Endothelial cell (in vitro differentiated cells): ENCODE measurements at regions not wholly inside any gene's neighbourhood (a gene's known extent, or its start where the extent isn't known, plus 50 kb on each side); places are given as distances from the start of the nearest gene placed in this dataset.

Experiments
- DNase-seq: peaks from one replicate; pipeline ENCODE4 v3.0.0; 2021; ENCODE audit warnings: low spot score
- H3K27ac Mint-ChIP-seq: one replicate; pipeline ENCODE4 v1.8.0; 2021; ENCODE audit warnings: mixed read lengths, inconsistent platforms; ENCODE audit not compliant: unreplicated experiment
- H3K27me3 Mint-ChIP-seq: one replicate; pipeline ENCODE4 v1.8.0; 2021; ENCODE audit warnings: mild to moderate bottlenecking, moderate library complexity, mixed read lengths, inconsistent platforms; ENCODE audit not compliant: unreplicated experiment
- H3K36me3 Mint-ChIP-seq: one replicate; pipeline ENCODE4 v1.8.0; 2021; ENCODE audit warnings: mild to moderate bottlenecking, low read depth, mixed read lengths, inconsistent platforms; ENCODE audit not compliant: unreplicated experiment
- H3K4me1 Mint-ChIP-seq: one replicate; pipeline ENCODE4 v1.8.0; 2021; ENCODE audit warnings: mild to moderate bottlenecking, mixed read lengths, inconsistent platforms; ENCODE audit not compliant: unreplicated experiment
- H3K4me3 Mint-ChIP-seq: one replicate; pipeline ENCODE4 v1.8.0; 2021; ENCODE audit warnings: mild to moderate bottlenecking, mixed read lengths, inconsistent platforms; ENCODE audit not compliant: unreplicated experiment
- H3K9me3 Mint-ChIP-seq: one replicate; pipeline ENCODE4 v1.8.0; 2021; ENCODE audit warnings: mixed read lengths, inconsistent platforms; ENCODE audit not compliant: unreplicated experiment
- CTCF ChIP-seq: fragments of 200-600 bp; sonication (generic); IDR thresholded peaks from one replicate; pipeline ENCODE4 v1.5.0; 2021; ENCODE audit warnings: antibody characterized with exemption; ENCODE audit not compliant: unreplicated experiment

- Mint-ChIP-seq H3K9me3 (no peaks in the 10 kb centered on the region), H3K27me3 (no peaks in the 10 kb centered on the region), H3K4me3 (no peak overlapping the region), H3K36me3 (no peaks in the 10 kb centered on the region), H3K4me1 (peaks cover 5% of the 10 kb centered on the region), H3K27ac (no peak overlapping the region)
- TF ChIP-seq CTCF, result no peak
- no peak for DNase-seq
These were observed 159.3 kb downstream of the FAM124B start for GRCh38 chr2:224242561-224242960.

- DNase-seq, result no peak
- TF ChIP-seq CTCF, result no peak
- Mint-ChIP-seq H3K27me3 (no peaks in the 10 kb centered on the region), H3K9me3 (no peaks in the 10 kb centered on the region), H3K4me1 (peaks cover 13% of the 10 kb centered on the region), H3K36me3 (no peaks in the 10 kb centered on the region), H3K4me3 (no peak overlapping the region), H3K27ac (no peak overlapping the region)
These were observed 160.1 kb downstream of the FAM124B start for GRCh38 chr2:224241812-224242211.

- Mint-ChIP-seq H3K27ac (no peak overlapping the region), H3K9me3 (no peaks in the 10 kb centered on the region), H3K4me1 (peaks cover 14% of the 10 kb centered on the region), H3K36me3 (no peaks in the 10 kb centered on the region), H3K4me3 (no peak overlapping the region), H3K27me3 (peaks cover 1% of the 10 kb centered on the region)
- TF ChIP-seq CTCF, result no peak
- no peak for DNase-seq
These were observed 160.9 kb downstream of the FAM124B start for GRCh38 chr2:224241001-224241400.

- Mint-ChIP-seq H3K27me3 (no peaks in the 10 kb centered on the region), H3K9me3 (no peaks in the 10 kb centered on the region), H3K27ac (no peak overlapping the region), H3K4me1 (peaks cover 8% of the 10 kb centered on the region), H3K36me3 (peaks cover 3% of the 10 kb centered on the region), H3K4me3 (no peak overlapping the region)
- no peak for TF ChIP-seq CTCF
- DNase-seq, result no peak
These were observed 177.9 kb downstream of the FAM124B start for GRCh38 chr2:224223851-224224555.

GRCh38 chr2:224222974-224223373 is 178.9 kb downstream of the FAM124B start:
- Mint-ChIP-seq H3K36me3 (peaks cover 2% of the 10 kb centered on the region), H3K27me3 (no peaks in the 10 kb centered on the region), H3K4me3 (no peak overlapping the region), H3K4me1 (peaks cover 8% of the 10 kb centered on the region), H3K9me3 (no peaks in the 10 kb centered on the region), H3K27ac (no peak overlapping the region)
- no peak for TF ChIP-seq CTCF
- DNase-seq, result no peak
